SK-N-SH (cell line): ENCODE measurements at regions not wholly inside any gene's neighbourhood (a gene's known extent, or its start where the extent isn't known, plus 50 kb on each side); places are given as distances from the start of the nearest gene placed in this dataset.

Experiments
- CTCF ChIA-PET: fragments of 300-600, 350-600 bp; formaldehyde crosslinking; extraction: SDS; loops from one replicate; lab custom pipeline; 2021; lab: Yijun Ruan, JAX
- POLR2A ChIA-PET: fragments of 350-600 bp; sonication (Branson Sonifier 250); formaldehyde crosslinking; extraction: SDS; loops from one replicate; lab custom pipeline; 2020; ENCODE audit warnings: antibody characterized with exemption, inconsistent platforms; lab: Yijun Ruan, JAX
- DNase-seq: peaks from one replicate; pipeline ENCODE4 v3.0.0; 2012
- H2AFZ ChIP-seq: fragments of 200-600 bp; sonication (generic); 2 replicates; pipeline ENCODE4 v1.8.1; 2016; ENCODE audit warnings: antibody characterized with exemption, mild to moderate bottlenecking, low read depth
- H3F3A ChIP-seq: fragments of 200-600 bp; sonication (generic); replicated peaks from 2 replicates; pipeline ENCODE3; 2016; ENCODE audit warnings: antibody characterized with exemption, mild to moderate bottlenecking; ENCODE audit not compliant: insufficient read depth
- H3K27ac ChIP-seq, 2 experiments: fragments of 200-500 bp in 1 of 2; fragments of 200-600 bp in 1 of 2; sonication (Bioruptor generic) in 1 of 2; sonication (generic), shearing (Covaris generic) in 1 of 2; 2 replicates each; pipeline versions ENCODE4 v1.5.1 to v1.6.1; 2014 to 2016; ENCODE audit warnings: low read depth in 2 of 2, inconsistent platforms in 1 of 2, low read length in 1 of 2, mild to moderate bottlenecking in 1 of 2, mixed read lengths in 1 of 2
- H3K27me3 ChIP-seq: fragments of 200-600 bp; sonication (generic), shearing (Covaris generic); 2 replicates; pipeline ENCODE4 v1.6.1; 2016; ENCODE audit warnings: mixed run types; ENCODE audit not compliant: insufficient read depth
- H3K36me3 ChIP-seq, 2 experiments: fragments of 200-500 bp in 1 of 2; fragments of 200-600 bp in 1 of 2; sonication (Bioruptor generic) in 1 of 2; sonication (generic) in 1 of 2; replicated peaks in 1 of 2; 2 replicates each; pipeline versions ENCODE3 to v1.5.1; 2014 to 2016; ENCODE audit warnings: low read length in 1 of 2, mild to moderate bottlenecking in 1 of 2; ENCODE audit not compliant: insufficient read depth in 2 of 2, control insufficient read depth in 1 of 2
- H3K4me1 ChIP-seq, 2 experiments: fragments of 200-500 bp in 1 of 2; fragments of 200-600 bp in 1 of 2; sonication (Bioruptor generic) in 1 of 2; sonication (generic), shearing (Covaris generic) in 1 of 2; 2 replicates each; pipeline versions ENCODE4 v1.5.1 to v1.6.1; 2014 to 2016; ENCODE audit warnings: low read depth in 1 of 2, low read length in 1 of 2, mixed run types in 1 of 2; ENCODE audit not compliant: insufficient read depth in 2 of 2, control insufficient read depth in 1 of 2
- H3K4me2 ChIP-seq: fragments of 200-600 bp; sonication (generic), shearing (Covaris generic); 2 replicates; pipeline ENCODE4 v1.6.1; 2017; ENCODE audit warnings: mixed run types
- H3K4me3 ChIP-seq, 2 experiments: fragments of 200-500 bp in 1 of 2; fragments of 200-600 bp in 1 of 2; sonication (Bioruptor generic) in 1 of 2; sonication (generic), shearing (Covaris generic) in 1 of 2; 2 replicates each; pipeline versions ENCODE4 v1.5.1 to v1.8.1; 2014 to 2016; ENCODE audit warnings: low read depth in 2 of 2, inconsistent platforms in 1 of 2, low read length in 1 of 2, mild to moderate bottlenecking in 1 of 2, mixed read lengths in 1 of 2, moderate library complexity in 1 of 2
- H3K79me2 ChIP-seq: fragments of 200-600 bp; sonication (generic); 2 replicates; pipeline ENCODE4 v1.8.1; 2017; ENCODE audit warnings: mild to moderate bottlenecking; ENCODE audit not compliant: insufficient read depth
- H3K9ac ChIP-seq: fragments of 200-600 bp; sonication (generic); 2 replicates; pipeline ENCODE4 v1.6.1; 2017; ENCODE audit warnings: mixed run types
- H3K9me2 ChIP-seq: fragments of 200-600 bp; sonication (generic); 2 replicates; pipeline ENCODE4 v1.6.1; 2017; ENCODE audit warnings: mixed run types
- H3K9me3 ChIP-seq: fragments of 200-600 bp; sonication (generic); 2 replicates; pipeline ENCODE4 v1.6.1; 2017; ENCODE audit warnings: mixed run types, mild to moderate bottlenecking, moderate library complexity
- H4K20me1 ChIP-seq: fragments of 200-600 bp; sonication (generic); 2 replicates; pipeline ENCODE4 v1.6.1; 2017; ENCODE audit warnings: mild to moderate bottlenecking, mixed run types; ENCODE audit not compliant: insufficient read depth
- CHD2 ChIP-seq: fragments of 150-350 bp; IDR thresholded peaks from 2 replicates; pipeline ENCODE4 v1.6.1; 2018; ENCODE audit warnings: low read length; ENCODE audit not compliant: partially characterized antibody
- ELF1 ChIP-seq: IDR thresholded peaks from 2 replicates; pipeline ENCODE4 v1.4.0; 2012
- EZH2phosphoT487 ChIP-seq: fragments of 200-600 bp; sonication (generic); IDR thresholded peaks from 2 replicates; pipeline ENCODE4 v1.6.1; 2017; ENCODE audit warnings: low read depth, mixed run types, mild to moderate bottlenecking, antibody characterized with exemption, moderate library complexity, borderline replicate concordance
- GABPA ChIP-seq: IDR thresholded peaks from 2 replicates; pipeline ENCODE4 v1.4.0; 2012; ENCODE audit warnings: low read depth, mild to moderate bottlenecking
- JUND ChIP-seq: IDR thresholded peaks from 2 replicates; pipeline ENCODE4 v1.4.0; 2012
- MAX ChIP-seq: IDR thresholded peaks from 2 replicates; pipeline ENCODE4 v1.4.0; 2012; ENCODE audit warnings: low read depth
- MEF2A ChIP-seq: IDR thresholded peaks from 2 replicates; pipeline ENCODE4 v1.4.0; 2012; ENCODE audit warnings: low read depth, borderline replicate concordance
- NFIC ChIP-seq: IDR thresholded peaks from 2 replicates; pipeline ENCODE4 v1.4.0; 2012; ENCODE audit warnings: borderline replicate concordance
- POLR2AphosphoS5 ChIP-seq: IDR thresholded peaks from 2 replicates; pipeline ENCODE4 v1.6.1; 2012; ENCODE audit warnings: low read depth, low read length
- SIN3A ChIP-seq: IDR thresholded peaks from 2 replicates; pipeline ENCODE4 v1.6.1; 2012; ENCODE audit warnings: low read depth, mild to moderate bottlenecking, low read length, moderate library complexity, borderline replicate concordance
- TAF1 ChIP-seq: IDR thresholded peaks from 2 replicates; pipeline ENCODE4 v1.6.1; 2012; ENCODE audit warnings: low read depth, mild to moderate bottlenecking, low read length, moderate library complexity, borderline replicate concordance
- TEAD4 ChIP-seq: IDR thresholded peaks from 2 replicates; pipeline ENCODE4 v1.4.0; 2012; ENCODE audit warnings: mild to moderate bottlenecking, borderline replicate concordance; ENCODE audit not compliant: insufficient read depth
- YY1 ChIP-seq: IDR thresholded peaks from 2 replicates; pipeline ENCODE4 v1.4.0; 2012; ENCODE audit warnings: low read depth, mild to moderate bottlenecking
- ZBTB33 ChIP-seq: IDR thresholded peaks from 2 replicates; pipeline ENCODE4 v1.4.0; 2012; ENCODE audit warnings: low read depth, borderline replicate concordance
- WGBS: methylation state at CpG from one replicate; pipeline ENCODE4 v1.1.6; 2017; ENCODE audit warnings: low lambda C conversion rate; 5-methylcytosine and 5-hydroxymethylcytosine counted together
- TF ChIP-seq, protein P1 (sequence below): IDR thresholded peaks from 2 replicates; pipeline ENCODE4 v1.4.0; 2012; ENCODE audit warnings: low read depth, borderline replicate concordance

- Histone ChIP-seq H2AFZ (no peak overlapping the region), H3K27me3 (no peaks in the 10 kb centered on the region), H4K20me1 (no peaks in the 10 kb centered on the region), H3K27ac (no peak overlapping the region), H3K36me3 (no peaks in the 10 kb centered on the region), H3K9me2 (0 out of 2 replicates have a peak, but pooled peaks cover 5% of the 10 kb centered on the region), H3K9me3 (0 out of 2 replicates have a peak, but pooled peaks cover 8% of the 10 kb centered on the region), H3K4me1 (no peaks in the 10 kb centered on the region), H3K79me2 (no peaks in the 10 kb centered on the region), H3K4me3 (no peak overlapping the region), H3F3A (no peaks in the 10 kb centered on the region), H3K9ac (no peak overlapping the region), H3K4me2 (no peak overlapping the region)
- TF ChIP-seq POLR2AphosphoS5 (no peak), TAF1 (no peak), MEF2A (no peak), NFIC (no peak), EZH2phosphoT487 (no peak), CHD2 (no peak), GABPA (no peak), JUND (no peak), MAX (no peak), TEAD4 (no peak), YY1 (no peak)
- TF ChIP-seq, protein P1, sequence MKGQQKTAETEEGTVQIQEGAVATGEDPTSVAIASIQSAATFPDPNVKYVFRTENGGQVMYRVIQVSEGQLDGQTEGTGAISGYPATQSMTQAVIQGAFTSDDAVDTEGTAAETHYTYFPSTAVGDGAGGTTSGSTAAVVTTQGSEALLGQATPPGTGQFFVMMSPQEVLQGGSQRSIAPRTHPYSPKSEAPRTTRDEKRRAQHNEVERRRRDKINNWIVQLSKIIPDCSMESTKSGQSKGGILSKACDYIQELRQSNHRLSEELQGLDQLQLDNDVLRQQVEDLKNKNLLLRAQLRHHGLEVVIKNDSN = no peak
- ChIA-PET POLR2A (no interaction called here), CTCF (no interaction called here)
- DNase-seq = no peak
- WGBS = 21% methylated on average over 3 of the region's 3 CpGs
These were observed 169.1 kb downstream of the LHFPL1 start for GRCh38 chrX:112510629-112511028.

- Histone ChIP-seq H3K9me2 (no peaks in the 10 kb centered on the region), H3F3A (no peaks in the 10 kb centered on the region), H3K27me3 (no peaks in the 10 kb centered on the region; the same call in 1 of the 2 replicates), H3K4me2 (no peak overlapping the region), H3K36me3 (no peaks in the 10 kb centered on the region), H3K79me2 (no peaks in the 10 kb centered on the region), H4K20me1 (no peaks in the 10 kb centered on the region), H3K4me3 (no peak overlapping the region), H3K27ac (no peak overlapping the region), H3K9ac (no peak overlapping the region), H3K4me1 (no peaks in the 10 kb centered on the region), H2AFZ (no peak overlapping the region), H3K9me3 (no peaks in the 10 kb centered on the region)
- WGBS = 10% methylated on average over 2 of the region's 2 CpGs
- DNase-seq = no peak
- POLR2A ChIA-PET = no interaction called here
- TF ChIP-seq MAX = no peak
- no peak for TF ChIP-seq ELF1
- no peak for TF ChIP-seq POLR2AphosphoS5
- no peak for TF ChIP-seq SIN3A
- no peak for TF ChIP-seq ZBTB33
- CTCF ChIA-PET = no interaction called here
These were observed 202.1 kb downstream of the LHFPL1 start for GRCh38 chrX:112477653-112478052.
